Islet of Langerhans (tissue), 1 donor: ENCODE measurements at regions not wholly inside any gene's neighbourhood (a gene's known extent, or its start where the extent isn't known, plus 50 kb on each side); places are given as distances from the start of the nearest gene placed in this dataset.
"Not testable (repeated sequence)": the region's sequence is repeated elsewhere in the genome, so short reads cannot be mapped to it uniquely, and the experiment has no call there.

Experiments
- FAIRE-seq: peaks from one replicate; lab custom pipeline; 2011; peaks lifted over from hg19 to GRCh38; lab: Jason Lieb, UNC

DNA sequence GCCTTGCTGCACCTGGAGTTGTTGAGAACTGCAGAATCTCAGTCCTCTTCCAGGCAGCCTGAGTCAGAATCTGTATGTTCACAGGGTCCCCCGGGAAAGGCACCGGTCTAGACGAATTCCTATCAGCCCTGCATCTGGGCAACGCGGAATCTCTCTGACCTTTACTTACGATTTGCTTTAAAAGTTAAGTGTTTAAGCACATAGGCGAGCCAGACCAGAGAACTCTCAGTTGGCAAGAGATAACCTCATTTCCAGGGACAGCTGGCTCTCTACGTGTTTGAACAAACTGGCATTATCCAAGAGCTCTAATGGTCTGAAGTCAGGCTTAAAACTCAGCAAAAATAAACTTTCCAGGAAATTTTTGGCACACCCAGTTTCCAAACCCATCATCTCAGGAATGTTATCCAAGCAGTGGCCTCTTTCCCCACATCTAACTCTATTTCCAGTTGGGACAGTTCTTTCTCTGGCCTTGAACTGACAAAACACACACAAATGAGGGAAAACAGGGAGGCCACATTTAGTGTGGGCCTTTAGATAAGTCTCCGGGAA lies 53.4 kb downstream of the HES1 start:
- FAIRE-seq: peak; percentile 87

DNA sequence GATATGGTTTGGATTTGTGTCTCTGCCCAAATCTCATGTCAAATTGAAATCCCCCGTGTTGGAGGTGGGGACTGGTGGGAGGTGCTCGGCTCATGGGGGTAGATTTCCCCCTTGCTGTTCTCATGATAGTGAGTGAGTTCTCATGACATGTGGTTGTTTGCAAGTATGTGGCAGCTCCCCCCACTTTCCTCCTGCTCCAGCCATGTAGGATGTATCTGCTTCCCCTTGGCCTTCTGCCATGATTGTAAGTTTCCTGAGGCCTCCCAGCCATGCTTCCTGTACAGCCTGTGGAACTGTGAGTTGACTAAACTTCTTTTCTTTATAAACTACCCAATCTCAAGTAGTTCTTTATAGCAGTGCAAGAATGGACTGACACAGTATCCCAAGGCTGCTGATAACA lies 55.9 kb downstream of the HES1 start:
- FAIRE-seq: not testable (repeated sequence)

DNA sequence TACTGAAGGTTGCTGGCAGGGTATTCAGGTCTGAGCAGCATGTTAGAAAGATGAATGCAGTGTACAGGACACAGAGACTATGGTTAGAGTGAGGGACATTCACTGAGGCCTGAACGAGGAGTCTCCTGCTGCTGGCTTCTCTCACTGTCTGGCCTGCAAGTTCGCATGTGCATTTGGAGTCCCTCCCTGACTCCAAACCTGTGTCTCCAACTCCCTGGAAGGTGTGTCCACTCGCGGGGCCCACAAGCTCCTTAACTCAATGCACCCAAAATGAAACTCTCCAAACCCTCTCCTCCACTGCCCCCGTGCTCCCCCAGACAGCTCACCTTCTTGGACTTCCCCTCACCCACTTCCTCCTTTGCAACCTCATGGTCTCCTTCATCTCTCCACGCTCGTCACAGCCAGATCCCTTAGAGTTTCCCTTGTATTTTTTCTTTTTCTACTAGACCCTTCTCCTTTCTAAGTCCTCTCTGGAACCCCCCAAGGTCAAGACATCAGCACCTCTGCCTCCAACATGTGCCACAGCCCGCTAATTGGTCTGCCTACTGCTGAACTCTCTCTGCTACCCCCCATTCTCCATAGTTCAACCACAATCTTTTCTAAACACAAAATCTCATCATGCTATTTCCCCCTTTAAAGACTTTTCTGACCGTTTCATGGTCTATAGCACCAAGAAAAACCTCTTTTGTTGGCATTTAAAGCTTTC lies 58.3 kb downstream of the HES1 start:
- FAIRE-seq: no peak

DNA sequence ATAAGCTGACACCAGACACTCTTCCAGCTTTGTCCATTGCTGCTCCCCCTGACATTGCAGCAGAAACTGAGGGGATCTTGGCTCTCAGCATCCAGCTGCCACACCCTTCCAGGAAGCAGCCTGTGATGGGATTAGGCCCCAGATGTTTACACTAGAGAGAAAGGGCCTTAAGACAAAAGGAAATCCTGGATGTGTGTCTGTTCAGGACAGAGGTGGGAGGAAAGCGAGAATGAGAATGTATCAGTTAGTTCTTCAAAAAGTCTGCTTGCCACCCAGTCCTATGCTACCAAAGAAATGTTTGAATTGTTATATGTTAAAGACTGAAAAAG lies 58.8 kb downstream of the HES1 start:
- no peak for FAIRE-seq

DNA sequence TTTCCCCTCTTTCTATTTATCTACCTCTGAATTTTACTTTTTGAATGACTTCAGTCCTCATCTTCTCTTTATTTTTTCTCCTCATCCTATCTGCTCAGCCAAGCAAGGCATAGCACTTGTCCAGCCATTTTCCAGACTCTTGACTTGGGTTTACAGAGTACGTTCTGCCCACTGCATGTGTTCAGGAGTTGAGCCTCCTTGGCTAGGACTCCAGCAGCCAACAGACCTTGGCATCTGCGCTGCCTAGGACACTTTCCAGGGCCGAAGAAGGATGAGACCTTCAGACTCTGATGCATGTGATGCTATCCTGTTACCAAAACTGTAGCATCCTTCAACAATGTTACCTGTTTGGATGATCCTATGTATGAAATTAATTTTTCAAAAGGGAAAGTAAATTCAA lies 59.7 kb downstream of the HES1 start:
- no peak for FAIRE-seq

DNA sequence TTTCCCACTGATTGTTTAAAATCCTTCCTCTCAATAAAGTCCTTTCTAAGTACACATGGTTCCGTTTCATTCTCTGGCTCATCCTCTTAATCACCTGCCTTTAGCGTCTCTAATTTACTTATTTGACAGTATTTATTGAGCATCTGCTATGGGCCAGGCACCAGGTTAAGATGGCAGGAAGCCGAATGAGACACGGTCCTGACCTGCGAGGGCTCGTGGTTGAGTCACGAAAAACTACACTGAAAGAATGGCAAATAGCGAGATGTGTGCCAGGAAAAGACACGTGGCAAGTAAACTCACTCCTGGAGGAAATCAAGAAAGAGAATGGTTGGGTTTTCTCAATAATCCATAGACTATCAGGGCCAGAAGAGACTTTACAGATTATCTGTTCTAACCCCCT lies 60.9 kb downstream of the HES1 start:
- no peak for FAIRE-seq

DNA sequence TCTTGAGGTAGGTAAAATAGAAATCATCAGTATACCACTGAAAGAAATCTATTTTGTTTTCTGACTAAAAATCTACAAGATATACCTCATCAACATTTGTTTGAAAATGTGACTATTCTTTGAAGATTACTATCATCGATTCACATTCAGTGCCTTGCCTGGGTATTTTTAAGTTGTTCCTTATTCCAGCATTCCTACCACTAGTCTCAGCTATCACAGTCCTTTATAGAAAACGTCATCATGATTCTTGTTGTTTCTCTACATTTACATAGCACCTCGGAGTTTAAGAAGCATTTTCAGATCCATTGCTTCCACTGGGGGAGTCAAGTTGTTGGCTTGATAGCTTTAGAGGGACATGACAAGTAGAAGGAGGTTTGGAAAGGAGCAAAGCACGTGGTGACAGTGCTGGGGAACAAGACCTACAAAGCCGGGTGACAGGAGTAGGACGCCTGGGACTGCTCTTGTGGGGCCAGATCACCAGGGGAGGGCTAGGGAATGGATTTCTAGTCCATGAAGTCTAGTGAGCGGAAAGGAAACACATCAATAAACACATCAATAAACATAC lies 61.5 kb downstream of the HES1 start:
- FAIRE-seq: no peak

DNA sequence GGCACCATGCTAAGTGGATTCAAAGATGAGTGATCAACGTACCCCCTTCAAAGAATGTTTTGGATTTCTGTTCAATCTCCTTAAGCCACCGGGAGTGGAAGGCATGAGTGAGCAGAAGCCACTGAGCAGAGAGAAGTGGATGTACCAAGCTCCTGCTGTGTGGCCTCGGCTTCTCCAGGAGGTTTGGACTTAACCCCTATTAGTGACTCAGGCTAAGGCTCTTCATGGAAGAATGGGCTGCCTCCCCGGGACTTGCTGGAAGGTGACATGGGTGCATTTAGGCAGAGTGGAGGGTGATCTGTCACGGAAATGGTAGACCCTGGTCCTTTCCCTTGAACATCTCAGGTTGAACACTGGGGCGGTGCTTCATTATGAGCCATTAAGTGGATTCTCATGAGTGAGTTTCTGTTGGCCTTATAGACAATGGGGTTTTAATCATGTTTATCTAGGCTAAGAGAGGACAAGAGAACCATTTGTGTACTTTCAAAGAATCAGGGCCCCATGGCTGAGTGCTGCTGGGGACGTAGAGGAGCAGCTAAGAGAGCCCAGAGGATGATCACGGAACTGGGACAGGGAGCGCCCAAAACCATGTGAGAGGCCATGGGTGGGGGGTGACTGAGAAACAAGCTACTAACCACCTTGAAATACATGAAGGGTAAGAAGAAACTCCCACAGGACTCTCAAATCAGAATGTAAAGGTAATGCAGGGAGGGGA lies 62.2 kb downstream of the HES1 start:
- FAIRE-seq: no peak

DNA sequence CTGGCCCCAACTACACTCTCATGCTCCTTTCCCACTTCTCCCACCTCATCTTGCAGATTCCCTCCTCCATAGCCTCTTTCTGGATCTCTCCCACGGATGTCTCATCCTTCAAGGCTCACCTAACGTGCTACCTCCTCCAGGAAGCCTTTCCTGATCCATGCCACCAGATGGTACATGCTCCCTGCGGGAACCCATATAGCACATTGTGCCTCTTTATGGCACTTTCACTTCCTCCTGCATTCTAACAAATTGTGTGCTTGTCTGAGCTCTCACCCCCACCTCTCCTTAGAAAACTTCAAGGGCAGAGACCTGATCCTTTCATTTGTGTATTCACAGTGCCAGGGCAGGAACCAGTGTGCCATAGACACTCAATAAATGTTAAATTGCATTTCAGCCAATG lies 63.0 kb downstream of the HES1 start:
- no peak for FAIRE-seq

DNA sequence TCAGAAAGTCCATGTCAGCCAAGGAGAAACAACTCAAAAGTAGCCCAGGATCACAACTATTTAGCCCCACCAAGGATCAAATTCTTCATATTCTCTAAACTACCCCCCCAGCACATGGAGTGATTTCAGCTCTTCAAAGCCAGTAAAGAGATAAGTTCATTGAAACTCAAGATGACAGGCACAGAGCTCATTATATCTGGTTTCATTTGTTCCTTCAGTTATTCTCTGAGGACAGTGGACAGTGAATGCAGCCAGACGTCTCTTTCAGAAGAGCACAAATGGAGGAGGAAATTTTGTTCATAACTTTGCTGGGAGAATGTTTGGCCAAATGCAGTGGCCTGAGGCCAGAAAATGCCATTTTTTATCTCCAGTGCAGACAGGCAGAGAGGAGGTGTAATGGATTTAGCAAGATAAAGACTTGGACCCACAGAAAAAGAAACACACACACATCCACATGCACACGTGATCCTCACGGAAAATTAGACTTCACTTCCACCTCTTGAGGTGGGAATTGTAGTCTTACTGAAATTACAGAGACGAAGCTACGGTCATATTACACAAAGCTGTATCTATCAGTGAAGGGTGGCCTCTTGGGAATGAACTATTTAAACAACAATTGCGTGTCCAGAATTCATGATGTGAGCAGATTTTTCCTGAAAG lies 64.6 kb downstream of the HES1 start:
- FAIRE-seq: no peak

DNA sequence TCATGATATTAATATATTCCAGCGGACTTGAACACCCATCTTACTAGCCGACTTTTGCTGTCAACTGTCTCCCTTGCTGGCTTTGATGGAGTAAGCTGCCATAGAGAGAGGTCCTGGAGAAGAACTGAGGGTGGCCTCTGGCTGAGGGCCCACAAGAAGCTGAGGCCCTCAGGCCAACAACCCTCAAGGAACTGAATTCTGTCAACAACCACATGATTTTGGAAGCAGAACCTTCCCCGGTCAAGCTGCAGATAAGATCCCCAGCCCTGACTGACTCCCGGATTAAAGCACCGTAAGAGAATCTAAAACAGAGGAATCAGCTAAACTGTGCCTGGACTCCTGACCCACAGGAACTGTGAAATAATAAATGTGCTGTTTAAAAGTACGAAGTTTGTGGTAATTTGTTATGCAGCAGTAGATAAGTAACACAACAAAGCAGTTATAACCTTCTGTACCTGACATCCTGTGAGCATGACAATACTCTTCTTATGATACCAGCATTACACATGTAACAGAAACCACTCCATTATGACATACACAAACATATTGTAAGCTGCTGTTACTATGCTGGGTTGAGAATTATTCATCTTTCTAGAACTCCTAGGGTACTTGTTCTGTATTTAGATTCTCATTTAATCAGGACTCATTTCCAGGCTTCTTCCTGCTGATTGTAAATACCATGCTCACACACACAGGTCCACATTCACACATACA lies 66.2 kb downstream of the HES1 start:
- no peak for FAIRE-seq

DNA sequence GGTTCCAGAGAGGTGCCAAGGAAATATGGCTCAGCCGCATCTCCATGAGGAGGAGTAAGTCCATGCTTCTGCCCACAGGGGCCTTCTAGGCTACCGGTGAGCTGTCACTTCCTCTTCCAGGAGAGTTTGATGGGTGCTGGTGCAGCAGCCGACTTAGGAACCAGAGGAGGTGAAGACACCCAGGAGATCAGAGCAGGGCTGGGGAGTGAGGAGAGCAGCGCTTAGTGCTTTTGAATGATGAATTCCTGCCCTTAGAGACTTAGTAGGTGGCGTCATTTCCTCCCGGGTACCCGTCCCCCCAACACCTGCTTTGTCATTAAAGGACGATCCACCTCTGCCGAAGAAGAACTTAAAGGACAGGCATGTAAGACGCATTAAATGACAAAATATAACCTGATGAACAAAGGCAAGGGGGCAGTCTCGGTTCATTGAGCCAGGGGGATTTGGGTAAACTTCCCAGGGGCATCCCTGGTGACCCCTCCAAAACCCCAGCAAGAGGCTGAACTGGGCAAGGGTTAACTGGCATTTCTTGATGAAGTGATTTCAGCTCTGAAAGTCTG lies 67.6 kb downstream of the HES1 start:
- FAIRE-seq: no peak

DNA sequence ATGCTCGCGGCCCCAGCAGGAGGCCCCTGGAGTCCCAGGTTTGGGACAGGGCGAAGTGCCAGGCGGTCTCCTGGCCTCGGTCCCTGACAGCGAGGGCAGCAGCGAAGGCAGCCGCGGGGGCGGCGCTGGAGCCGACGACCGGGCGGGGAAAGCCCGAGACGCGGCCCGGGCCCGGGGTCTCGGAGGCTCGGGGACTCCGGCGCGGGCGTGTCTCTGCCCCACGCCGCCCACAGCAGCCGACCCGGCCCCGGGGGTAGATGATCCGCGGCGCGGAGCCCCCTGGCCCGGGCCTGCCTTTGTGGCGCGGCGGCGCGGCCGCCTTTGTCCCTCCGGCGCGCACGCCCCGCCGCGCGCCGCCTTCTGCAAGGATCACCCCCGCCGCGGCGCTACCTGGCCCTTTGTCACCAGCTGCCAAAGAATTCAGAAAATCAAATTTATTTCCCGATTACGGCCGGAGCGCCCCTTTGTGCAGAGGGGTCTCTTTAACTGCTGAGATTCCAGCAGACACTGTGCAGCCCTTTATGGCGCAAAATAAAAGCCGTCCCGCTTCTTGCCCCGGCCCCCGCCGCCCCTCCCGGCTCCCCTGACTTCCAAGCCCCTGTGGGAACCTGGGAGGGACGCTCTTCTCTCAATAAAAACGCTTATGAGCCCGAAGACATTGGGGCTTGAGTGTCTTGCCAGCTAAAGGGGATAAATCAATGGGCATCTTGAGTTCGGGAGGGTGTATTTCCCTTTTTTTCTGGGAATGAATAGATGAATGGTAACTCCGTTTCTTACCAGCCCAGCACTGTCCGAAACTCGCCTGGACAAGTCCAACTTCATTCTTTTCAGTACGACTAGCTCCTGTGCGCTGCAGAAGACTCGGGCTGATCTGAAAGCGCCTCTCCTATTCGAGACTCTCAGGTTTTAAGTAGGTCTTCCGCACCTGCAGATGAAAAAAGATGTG lies 68.4 kb downstream of the HES1 start:
- no peak for FAIRE-seq

DNA sequence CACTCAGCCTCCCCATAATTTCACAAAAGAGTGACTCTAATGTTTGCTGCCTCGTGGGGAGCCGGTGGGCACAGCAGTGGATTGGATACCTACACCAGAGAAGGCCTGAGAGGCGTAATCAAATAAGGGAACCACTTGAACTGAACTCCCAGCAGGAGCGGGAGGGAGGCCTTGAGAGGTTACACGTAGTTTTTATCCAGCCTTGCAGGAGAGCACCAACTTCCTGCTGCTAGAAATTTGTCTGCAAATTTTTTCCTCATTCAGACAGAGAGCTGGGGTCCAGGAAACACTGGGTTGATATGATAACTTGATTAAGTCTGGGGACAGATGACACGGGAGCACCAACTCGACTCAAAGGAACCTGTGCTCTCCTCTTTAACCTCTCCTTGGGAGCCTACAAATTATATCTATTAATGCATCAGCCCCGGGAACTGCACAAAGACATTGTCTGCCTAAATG lies 69.8 kb downstream of the HES1 start:
- no peak for FAIRE-seq

DNA sequence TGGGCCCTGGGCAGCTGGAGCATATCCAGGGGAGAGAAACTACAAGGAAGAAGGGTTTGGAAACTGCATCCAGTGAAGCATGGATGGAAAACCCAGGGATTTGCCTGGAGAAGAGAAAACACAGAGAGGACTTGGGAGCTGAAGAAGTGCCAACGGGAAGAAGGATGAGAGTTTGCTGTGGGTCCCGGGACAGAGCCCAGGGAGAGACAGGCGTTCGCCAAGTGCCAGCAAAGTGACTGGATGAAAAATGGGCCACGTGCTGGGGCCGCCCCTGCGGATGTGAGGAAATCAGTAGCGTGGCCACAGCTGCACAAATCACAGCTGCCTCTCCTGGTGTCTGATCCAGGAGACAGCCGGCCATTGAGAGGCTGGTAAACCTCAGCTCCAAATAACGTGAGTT lies 70.4 kb downstream of the HES1 start:
- no peak for FAIRE-seq

DNA sequence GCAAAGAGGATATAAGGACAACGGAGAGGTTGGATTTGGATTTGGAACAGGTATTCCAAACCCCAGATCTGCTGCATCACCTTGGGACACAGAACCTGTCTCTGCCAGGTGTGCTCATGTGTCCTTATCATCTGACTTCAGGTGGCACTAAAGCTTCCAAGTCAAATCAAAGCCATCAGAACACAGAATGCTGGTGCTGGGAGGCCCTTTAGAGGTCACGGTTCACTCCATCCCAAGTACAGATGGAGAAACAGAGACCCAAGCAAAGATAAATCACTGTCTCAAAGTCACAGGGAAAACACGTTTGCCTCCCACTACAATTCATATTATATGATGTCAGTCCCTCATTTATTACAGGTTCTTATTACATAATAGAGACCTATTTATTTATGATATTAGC lies 72.8 kb downstream of the HES1 start:
- no peak for FAIRE-seq

DNA sequence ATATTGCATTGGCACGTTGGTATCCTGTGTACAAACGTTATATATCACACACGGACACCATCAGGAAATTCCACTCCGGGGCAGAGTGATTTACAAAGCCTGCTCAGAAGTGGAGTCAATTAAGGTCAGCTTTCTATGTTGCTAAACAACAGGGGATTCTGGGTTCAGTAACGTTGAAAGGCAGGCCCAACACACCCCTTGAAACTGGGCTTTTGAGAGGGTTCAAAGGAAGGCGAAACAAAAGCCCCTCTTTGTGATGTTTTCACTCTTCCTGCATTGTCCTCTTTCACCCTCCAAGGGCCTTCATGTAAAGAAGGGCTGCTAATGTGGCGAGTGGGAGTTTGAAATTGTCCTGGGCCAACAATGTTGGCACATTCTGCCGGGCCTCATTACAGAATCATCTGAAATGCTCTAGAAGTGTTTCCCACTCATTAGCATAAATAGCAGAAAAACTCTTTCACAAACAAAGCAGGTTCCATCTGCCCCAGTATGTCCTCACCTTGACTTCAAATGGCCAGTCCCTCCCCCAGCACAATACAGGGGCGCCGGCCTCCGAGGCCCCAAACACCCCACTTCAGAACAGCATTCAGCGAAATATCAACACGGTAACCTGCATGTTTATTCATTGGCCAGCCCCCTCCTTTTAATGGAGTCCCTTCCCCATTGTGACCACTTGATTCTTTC lies 76.4 kb downstream of the HES1 start:
- no peak for FAIRE-seq

DNA sequence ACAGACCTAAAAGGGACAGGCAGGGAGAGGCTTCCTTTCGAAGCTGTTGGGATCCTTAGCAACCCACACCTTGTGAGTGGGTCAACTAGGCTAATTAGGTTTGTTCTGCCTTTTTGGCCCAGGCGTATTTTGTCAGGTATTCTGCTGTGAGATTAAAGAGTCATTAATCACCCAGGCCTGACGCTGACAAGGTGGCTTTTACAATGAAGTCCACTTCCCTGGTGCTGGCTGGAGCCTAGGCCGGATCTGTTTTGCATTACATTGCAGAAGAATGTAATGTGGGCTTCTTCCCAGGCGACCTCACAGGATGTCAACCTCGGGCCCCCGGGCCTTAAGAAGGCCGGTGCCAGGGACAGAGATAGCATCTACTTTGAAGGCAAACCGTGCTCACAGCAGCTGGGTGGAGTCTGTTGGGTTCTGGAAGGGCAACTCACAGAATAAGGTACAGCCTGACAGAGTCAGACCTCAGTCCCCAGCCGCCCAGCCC lies 76.9 kb downstream of the HES1 start:
- no peak for FAIRE-seq

DNA sequence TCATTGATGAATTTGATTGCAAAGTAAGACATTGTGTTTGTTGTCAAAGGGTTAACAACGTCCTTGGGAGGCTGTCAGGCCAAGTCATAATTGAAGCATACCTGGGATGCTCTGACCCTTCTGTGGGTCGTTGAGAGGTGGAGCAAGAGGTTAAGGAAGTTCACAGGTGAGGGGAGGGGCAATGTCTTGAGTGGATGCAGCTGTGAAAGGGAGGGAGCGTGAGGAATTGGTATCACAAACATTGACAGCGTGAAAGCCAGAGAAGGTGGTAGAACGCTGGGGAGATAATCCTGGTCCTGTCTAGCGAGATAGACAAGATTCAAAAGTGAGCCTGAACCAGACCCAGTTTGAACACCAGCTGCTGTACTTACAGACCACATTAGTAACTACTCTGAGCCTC lies 79.4 kb downstream of the HES1 start:
- no peak for FAIRE-seq
